ENCODE measurements at regions not wholly inside any gene's neighbourhood (a gene's known extent, or its start where the extent isn't known, plus 50 kb on each side); places are given as distances from the start of the nearest gene placed in this dataset.

- Mint-ChIP-seq H3K36me3 (ENCODE audit: low read depth) (no peaks in the 10 kb centered on the region), H3K4me3 (no peak overlapping the region), H3K27me3 (peaks cover 3% of the 10 kb centered on the region), H3K27ac (no peak overlapping the region), H3K4me1 (ENCODE audit: low read depth) (no peaks in the 10 kb centered on the region), H3K9me3 (no peaks in the 10 kb centered on the region)
Observed at GRCh38 chr11:36876266-36876665, 278.2 kb upstream of the RAG2 start.

- Mint-ChIP-seq H3K9me3 (no peaks in the 10 kb centered on the region), H3K27ac (no peak overlapping the region), H3K27me3 (peaks cover 3% of the 10 kb centered on the region), H3K4me1 (ENCODE audit: low read depth) (no peaks in the 10 kb centered on the region), H3K36me3 (ENCODE audit: low read depth) (no peaks in the 10 kb centered on the region), H3K4me3 (no peak overlapping the region)
Observed at GRCh38 chr11:36874291-36874690, 276.3 kb upstream of the RAG2 start.

- Mint-ChIP-seq H3K27ac (no peak overlapping the region), H3K9me3 (no peaks in the 10 kb centered on the region), H3K36me3 (ENCODE audit: low read depth) (no peaks in the 10 kb centered on the region), H3K4me1 (ENCODE audit: low read depth) (no peaks in the 10 kb centered on the region), H3K27me3 (no peaks in the 10 kb centered on the region), H3K4me3 (no peak overlapping the region)
Observed at GRCh38 chr11:36870361-36870760, 272.3 kb upstream of the RAG2 start.

GRCh38 chr11:36868380-36868779 lies 270.3 kb upstream of the RAG2 start:
- no peaks in the 10 kb centered on the region for H3K27me3 Mint-ChIP-seq
- no peak overlapping the region for H3K27ac Mint-ChIP-seq
- no peaks in the 10 kb centered on the region for H3K36me3 Mint-ChIP-seq (ENCODE audit: low read depth)
- no peaks in the 10 kb centered on the region for H3K4me1 Mint-ChIP-seq (ENCODE audit: low read depth)
- no peak overlapping the region for H3K4me3 Mint-ChIP-seq
- H3K9me3 Mint-ChIP-seq, result no peaks in the 10 kb centered on the region

- Mint-ChIP-seq H3K4me3 (no peak overlapping the region), H3K9me3 (peaks cover 4% of the 10 kb centered on the region), H3K4me1 (ENCODE audit: low read depth) (no peaks in the 10 kb centered on the region), H3K27me3 (no peaks in the 10 kb centered on the region), H3K36me3 (ENCODE audit: low read depth) (no peaks in the 10 kb centered on the region), H3K27ac (no peak overlapping the region)
Observed at GRCh38 chr11:36865846-36866245, 267.8 kb upstream of the RAG2 start.

- Mint-ChIP-seq H3K4me3 (no peak overlapping the region), H3K9me3 (no peaks in the 10 kb centered on the region), H3K27me3 (no peaks in the 10 kb centered on the region), H3K36me3 (ENCODE audit: low read depth) (no peaks in the 10 kb centered on the region), H3K27ac (no peak overlapping the region), H3K4me1 (ENCODE audit: low read depth) (no peaks in the 10 kb centered on the region)
Observed at GRCh38 chr11:36854875-36855274, 256.8 kb upstream of the RAG2 start.

GRCh38 chr11:36848660-36849059 lies 250.6 kb upstream of the RAG2 start:
- Mint-ChIP-seq H3K4me1 (ENCODE audit: low read depth) (no peaks in the 10 kb centered on the region), H3K27ac (no peak overlapping the region), H3K27me3 (no peaks in the 10 kb centered on the region), H3K36me3 (ENCODE audit: low read depth) (no peaks in the 10 kb centered on the region), H3K9me3 (peaks cover 4% of the 10 kb centered on the region), H3K4me3 (no peak overlapping the region)

GRCh38 chr11:36840378-36840777 lies 242.3 kb upstream of the RAG2 start:
- Mint-ChIP-seq H3K9me3 (no peaks in the 10 kb centered on the region), H3K27ac (no peak overlapping the region), H3K4me3 (no peak overlapping the region), H3K36me3 (ENCODE audit: low read depth) (no peaks in the 10 kb centered on the region), H3K4me1 (ENCODE audit: low read depth) (no peaks in the 10 kb centered on the region), H3K27me3 (peaks cover under 1% of the 10 kb centered on the region)

GRCh38 chr11:36837831-36838437 lies 239.9 kb upstream of the RAG2 start:
- Mint-ChIP-seq H3K4me3 (no peak overlapping the region), H3K9me3 (peaks cover 3% of the 10 kb centered on the region), H3K27me3 (peaks cover 6% of the 10 kb centered on the region), H3K4me1 (ENCODE audit: low read depth) (no peaks in the 10 kb centered on the region), H3K27ac (no peak overlapping the region), H3K36me3 (ENCODE audit: low read depth) (no peaks in the 10 kb centered on the region)

- no peak overlapping the region for H3K27ac Mint-ChIP-seq
- H3K36me3 Mint-ChIP-seq (ENCODE audit: low read depth), result no peaks in the 10 kb centered on the region
- no peaks in the 10 kb centered on the region for H3K4me1 Mint-ChIP-seq (ENCODE audit: low read depth)
- H3K4me3 Mint-ChIP-seq, result no peak overlapping the region
- no peaks in the 10 kb centered on the region for H3K9me3 Mint-ChIP-seq
- H3K27me3 Mint-ChIP-seq, result no peaks in the 10 kb centered on the region
Observed at GRCh38 chr11:36825251-36825650, 227.2 kb upstream of the RAG2 start.

- Mint-ChIP-seq H3K27me3 (peaks cover 3% of the 10 kb centered on the region), H3K4me1 (ENCODE audit: low read depth) (no peaks in the 10 kb centered on the region), H3K9me3 (no peaks in the 10 kb centered on the region), H3K27ac (no peak overlapping the region), H3K4me3 (no peak overlapping the region), H3K36me3 (ENCODE audit: low read depth) (no peaks in the 10 kb centered on the region)
Observed at GRCh38 chr11:36824349-36824748, 226.3 kb upstream of the RAG2 start.

GRCh38 chr11:36822829-36823228 lies 224.8 kb upstream of the RAG2 start:
- Mint-ChIP-seq H3K9me3 (no peaks in the 10 kb centered on the region), H3K4me1 (ENCODE audit: low read depth) (no peaks in the 10 kb centered on the region), H3K27me3 (peaks cover 3% of the 10 kb centered on the region), H3K4me3 (no peak overlapping the region), H3K36me3 (ENCODE audit: low read depth) (no peaks in the 10 kb centered on the region), H3K27ac (no peak overlapping the region)

- Mint-ChIP-seq H3K27ac (no peak overlapping the region), H3K36me3 (ENCODE audit: low read depth) (no peaks in the 10 kb centered on the region), H3K9me3 (no peaks in the 10 kb centered on the region), H3K4me1 (ENCODE audit: low read depth) (no peaks in the 10 kb centered on the region), H3K4me3 (no peak overlapping the region), H3K27me3 (peaks cover 3% of the 10 kb centered on the region)
Observed at GRCh38 chr11:36818410-36818809, 220.4 kb upstream of the RAG2 start.

GRCh38 chr11:36817336-36817965 lies 219.4 kb upstream of the RAG2 start:
- H3K36me3 Mint-ChIP-seq (ENCODE audit: low read depth), result no peaks in the 10 kb centered on the region
- no peak overlapping the region for H3K4me3 Mint-ChIP-seq
- no peaks in the 10 kb centered on the region for H3K4me1 Mint-ChIP-seq (ENCODE audit: low read depth)
- H3K9me3 Mint-ChIP-seq, result no peaks in the 10 kb centered on the region
- peaks cover 3% of the 10 kb centered on the region for H3K27me3 Mint-ChIP-seq
- no peak overlapping the region for H3K27ac Mint-ChIP-seq

GRCh38 chr11:36809303-36809702 lies 211.3 kb upstream of the RAG2 start:
- H3K27ac Mint-ChIP-seq, result no peak overlapping the region
- no peaks in the 10 kb centered on the region for H3K9me3 Mint-ChIP-seq
- no peaks in the 10 kb centered on the region for H3K4me1 Mint-ChIP-seq (ENCODE audit: low read depth)
- no peaks in the 10 kb centered on the region for H3K36me3 Mint-ChIP-seq (ENCODE audit: low read depth)
- no peaks in the 10 kb centered on the region for H3K27me3 Mint-ChIP-seq
- no peak overlapping the region for H3K4me3 Mint-ChIP-seq

- no peaks in the 10 kb centered on the region for H3K27me3 Mint-ChIP-seq
- H3K9me3 Mint-ChIP-seq, result no peaks in the 10 kb centered on the region
- H3K4me3 Mint-ChIP-seq, result no peak overlapping the region
- no peaks in the 10 kb centered on the region for H3K4me1 Mint-ChIP-seq (ENCODE audit: low read depth)
- H3K36me3 Mint-ChIP-seq (ENCODE audit: low read depth), result no peaks in the 10 kb centered on the region
- H3K27ac Mint-ChIP-seq, result no peak overlapping the region
Observed at GRCh38 chr11:36807871-36808270, 209.8 kb upstream of the RAG2 start.
